GM23338 (cell line): ENCODE measurements at regions not wholly inside any gene's neighbourhood (a gene's known extent, or its start where the extent isn't known, plus 50 kb on each side); places are given as distances from the start of the nearest gene placed in this dataset.

Experiments used
- ATAC-seq: fragments of 200-7000 bp; cut with Tn5 transposase; 3 replicates; pipeline ENCODE4 v1.9.1; 2020
- DNase-seq: peaks from one replicate; pipeline ENCODE4 v3.0.0-alpha.2; 2015; ENCODE audit warnings: low spot score
- H2AFZ ChIP-seq: fragments of 200-600 bp; sonication (generic); 2 replicates; pipeline ENCODE4 v1.8.0; 2016; ENCODE audit warnings: antibody characterized with exemption, mild to moderate bottlenecking, moderate library complexity
- H3F3A ChIP-seq: fragments of 200-600 bp; sonication (generic); replicated peaks from 2 replicates; pipeline ENCODE4 v1.8.0; 2017; ENCODE audit warnings: antibody characterized with exemption, mixed run types, low read depth
- H3K27ac ChIP-seq: fragments of 200-600 bp; sonication (generic); 2 replicates; pipeline ENCODE4 v1.6.1; 2016; ENCODE audit warnings: low read depth
- H3K27me3 ChIP-seq: fragments of 200-600 bp; sonication (generic); 2 replicates; pipeline ENCODE4 v1.8.0; 2016; ENCODE audit warnings: mild to moderate bottlenecking, mixed run types, moderate library complexity; ENCODE audit not compliant: insufficient read depth
- H3K36me3 ChIP-seq: fragments of 200-600 bp; sonication (generic); 2 replicates; pipeline ENCODE4 v1.8.0; 2016; ENCODE audit warnings: mild to moderate bottlenecking; ENCODE audit not compliant: insufficient read depth
- H3K4me1 ChIP-seq: fragments of 200-600 bp; sonication (generic); 2 replicates; pipeline ENCODE4 v1.8.0; 2016; ENCODE audit warnings: mild to moderate bottlenecking, moderate library complexity; ENCODE audit not compliant: insufficient read depth
- H3K4me2 ChIP-seq: fragments of 200-600 bp; sonication (generic); 2 replicates; pipeline ENCODE4 v1.7.1; 2017; ENCODE audit warnings: mixed run types
- H3K4me3 ChIP-seq: fragments of 200-600 bp; sonication (generic); 2 replicates; pipeline ENCODE4 v1.6.1; 2016; ENCODE audit warnings: mixed run types
- H3K79me2 ChIP-seq: fragments of 200-600 bp; sonication (generic); replicated peaks from 2 replicates; pipeline ENCODE4 v1.8.0; 2017; ENCODE audit warnings: mild to moderate bottlenecking; ENCODE audit not compliant: insufficient read depth
- H3K9me2 ChIP-seq: fragments of 200-600 bp; sonication (generic); 2 replicates; pipeline ENCODE4 v1.8.0; 2017; ENCODE audit not compliant: insufficient read depth
- H4K20me1 ChIP-seq: fragments of 200-600 bp; sonication (generic); replicated peaks from 2 replicates; pipeline ENCODE4 v1.8.0; 2017; ENCODE audit warnings: mild to moderate bottlenecking; ENCODE audit not compliant: insufficient read depth
- H3K27ac Mint-ChIP-seq: 2 replicates; pipeline ENCODE4 v1.8.0; 2020; ENCODE audit warnings: inconsistent platforms, mild to moderate bottlenecking, moderate library complexity, mixed read lengths
- H3K27me3 Mint-ChIP-seq: 3 replicates; pipeline ENCODE4 v1.8.0; 2022; ENCODE audit warnings: low read depth, mild to moderate bottlenecking, moderate library complexity, mixed read lengths, inconsistent platforms; ENCODE audit not compliant: insufficient read depth, poor library complexity
- H3K36me3 Mint-ChIP-seq: 3 replicates; pipeline ENCODE4 v1.8.0; 2021; ENCODE audit warnings: low read depth, mild to moderate bottlenecking, inconsistent platforms, moderate library complexity, mixed read lengths
- H3K4me1 Mint-ChIP-seq: 3 replicates; pipeline ENCODE4 v1.8.0; 2020; ENCODE audit warnings: mild to moderate bottlenecking, inconsistent platforms, mixed read lengths
- H3K4me3 Mint-ChIP-seq: 3 replicates; pipeline ENCODE4 v1.8.0; 2021; ENCODE audit warnings: moderate library complexity, mild to moderate bottlenecking, inconsistent platforms, mixed read lengths
- H3K9me3 Mint-ChIP-seq: 3 replicates; pipeline ENCODE4 v1.8.0; 2020; ENCODE audit warnings: moderate library complexity, mild to moderate bottlenecking, inconsistent platforms, mixed read lengths
- CREB1 ChIP-seq: fragments of 250-450 bp; sonication (Bioruptor Pico); IDR thresholded peaks from 2 replicates; pipeline ENCODE4 v1.5.0; 2020; ENCODE audit warnings: low read depth, mild to moderate bottlenecking, moderate library complexity
- EZH2 ChIP-seq: fragments of 200-600 bp; sonication (generic); IDR thresholded peaks from one replicate; pipeline ENCODE4 v1.8.0; 2017; ENCODE audit warnings: antibody characterized with exemption, mild to moderate bottlenecking, low read depth; ENCODE audit not compliant: unreplicated experiment
- EZH2phosphoT487 ChIP-seq: fragments of 200-600 bp; sonication (generic); IDR thresholded peaks from one replicate; pipeline ENCODE4 v1.8.1; 2018; ENCODE audit warnings: antibody characterized with exemption; ENCODE audit not compliant: unreplicated experiment
- JUNB ChIP-seq: IDR thresholded peaks from one replicate; pipeline ENCODE4 v1.6.1; 2016; ENCODE audit warnings: antibody characterized with exemption; ENCODE audit not compliant: unreplicated experiment
- NANOG ChIP-seq: IDR thresholded peaks from 2 replicates; pipeline ENCODE4 v1.6.1; 2016; ENCODE audit warnings: antibody characterized with exemption, borderline replicate concordance
- POLR2AphosphoS5 ChIP-seq: IDR thresholded peaks from 2 replicates; pipeline ENCODE4 v1.6.1; 2016; ENCODE audit warnings: antibody characterized with exemption, low read depth
- STAT1 ChIP-seq: IDR thresholded peaks from one replicate; pipeline ENCODE4 v1.6.1; 2016; ENCODE audit warnings: antibody characterized with exemption; ENCODE audit not compliant: unreplicated experiment
- ZNF114 ChIP-seq: fragments of 250-450 bp; sonication (Bioruptor Pico); IDR thresholded peaks from 2 replicates; pipeline ENCODE4 v1.5.0; 2020; ENCODE audit warnings: mild to moderate bottlenecking, moderate library complexity
- ZNF331 ChIP-seq: fragments of 250-450 bp; sonication (Bioruptor Pico); IDR thresholded peaks from 2 replicates; pipeline ENCODE4 v1.5.0; 2020; ENCODE audit warnings: low read depth, mild to moderate bottlenecking, moderate library complexity
- TF ChIP-seq, protein P1 (sequence below): fragments of 250-450 bp; sonication (Bioruptor Pico); IDR thresholded peaks from 2 replicates; pipeline ENCODE4 v1.5.0; 2020; ENCODE audit warnings: mild to moderate bottlenecking, moderate library complexity
- TF ChIP-seq, protein P2 (sequence below): IDR thresholded peaks from one replicate; pipeline ENCODE4 v1.6.1; 2018; ENCODE audit warnings: antibody characterized with exemption; ENCODE audit not compliant: unreplicated experiment
- TF ChIP-seq, protein P3 (sequence below): IDR thresholded peaks from 2 replicates; pipeline ENCODE4 v1.6.1; 2016; ENCODE audit warnings: antibody characterized with exemption
- TF ChIP-seq, protein P4 (sequence below), 2 experiments: fragments of 200-600 bp in 1 of 2; sonication (generic) in 1 of 2; conservative IDR thresholded peaks; 2 replicates each; pipeline versions ENCODE4 v1.5.1 to v1.6.1; 2016 to 2017; ENCODE audit warnings: antibody characterized with exemption in 2 of 2, low read depth in 2 of 2, mild to moderate bottlenecking in 2 of 2, moderate library complexity in 1 of 2

DNA sequence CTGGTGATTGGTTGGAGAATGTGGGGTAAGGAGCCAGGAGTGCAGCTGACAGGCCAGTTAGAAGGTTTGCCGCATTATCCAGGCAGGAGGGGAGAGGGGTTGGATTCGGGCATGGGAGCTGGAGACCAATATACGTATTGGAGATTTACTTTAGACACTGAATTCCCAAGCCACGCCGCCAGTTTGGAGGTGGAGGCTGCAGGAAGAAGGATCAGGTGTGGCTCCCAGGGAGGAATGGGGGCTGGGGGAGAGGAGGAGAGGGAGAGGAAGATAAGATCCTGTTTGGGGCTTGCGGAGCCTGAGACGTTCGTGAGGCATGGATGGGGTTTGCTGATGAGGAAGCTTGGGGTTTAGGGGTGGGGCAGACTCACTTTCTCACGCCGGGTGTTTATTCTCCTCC lies 155.1 kb upstream of the IGSF21 start:
- ATAC-seq (no peak), DNase-seq (no peak)
- no peak overlapping the region for H3K4me3 Mint-ChIP-seq
- no peaks in the 10 kb centered on the region for H3K4me1 ChIP-seq
- H3F3A ChIP-seq: no peaks in the 10 kb centered on the region
- no peaks in the 10 kb centered on the region for H3K9me3 Mint-ChIP-seq
- no peak overlapping the region for H2AFZ ChIP-seq
- H3K36me3 Mint-ChIP-seq: no peaks in the 10 kb centered on the region
- no peaks in the 10 kb centered on the region for H3K27me3 ChIP-seq
- no peak overlapping the region for H3K27ac ChIP-seq
- H3K36me3 ChIP-seq: no peaks in the 10 kb centered on the region
- peaks cover 3% of the 10 kb centered on the region for H3K4me1 Mint-ChIP-seq
- no peak overlapping the region for H3K4me3 ChIP-seq
- no peaks in the 10 kb centered on the region for H3K79me2 ChIP-seq
- peaks cover 13% of the 10 kb centered on the region for H3K27me3 Mint-ChIP-seq
- TF ChIP-seq ZNF114: no peak
- TF ChIP-seq, protein P1, sequence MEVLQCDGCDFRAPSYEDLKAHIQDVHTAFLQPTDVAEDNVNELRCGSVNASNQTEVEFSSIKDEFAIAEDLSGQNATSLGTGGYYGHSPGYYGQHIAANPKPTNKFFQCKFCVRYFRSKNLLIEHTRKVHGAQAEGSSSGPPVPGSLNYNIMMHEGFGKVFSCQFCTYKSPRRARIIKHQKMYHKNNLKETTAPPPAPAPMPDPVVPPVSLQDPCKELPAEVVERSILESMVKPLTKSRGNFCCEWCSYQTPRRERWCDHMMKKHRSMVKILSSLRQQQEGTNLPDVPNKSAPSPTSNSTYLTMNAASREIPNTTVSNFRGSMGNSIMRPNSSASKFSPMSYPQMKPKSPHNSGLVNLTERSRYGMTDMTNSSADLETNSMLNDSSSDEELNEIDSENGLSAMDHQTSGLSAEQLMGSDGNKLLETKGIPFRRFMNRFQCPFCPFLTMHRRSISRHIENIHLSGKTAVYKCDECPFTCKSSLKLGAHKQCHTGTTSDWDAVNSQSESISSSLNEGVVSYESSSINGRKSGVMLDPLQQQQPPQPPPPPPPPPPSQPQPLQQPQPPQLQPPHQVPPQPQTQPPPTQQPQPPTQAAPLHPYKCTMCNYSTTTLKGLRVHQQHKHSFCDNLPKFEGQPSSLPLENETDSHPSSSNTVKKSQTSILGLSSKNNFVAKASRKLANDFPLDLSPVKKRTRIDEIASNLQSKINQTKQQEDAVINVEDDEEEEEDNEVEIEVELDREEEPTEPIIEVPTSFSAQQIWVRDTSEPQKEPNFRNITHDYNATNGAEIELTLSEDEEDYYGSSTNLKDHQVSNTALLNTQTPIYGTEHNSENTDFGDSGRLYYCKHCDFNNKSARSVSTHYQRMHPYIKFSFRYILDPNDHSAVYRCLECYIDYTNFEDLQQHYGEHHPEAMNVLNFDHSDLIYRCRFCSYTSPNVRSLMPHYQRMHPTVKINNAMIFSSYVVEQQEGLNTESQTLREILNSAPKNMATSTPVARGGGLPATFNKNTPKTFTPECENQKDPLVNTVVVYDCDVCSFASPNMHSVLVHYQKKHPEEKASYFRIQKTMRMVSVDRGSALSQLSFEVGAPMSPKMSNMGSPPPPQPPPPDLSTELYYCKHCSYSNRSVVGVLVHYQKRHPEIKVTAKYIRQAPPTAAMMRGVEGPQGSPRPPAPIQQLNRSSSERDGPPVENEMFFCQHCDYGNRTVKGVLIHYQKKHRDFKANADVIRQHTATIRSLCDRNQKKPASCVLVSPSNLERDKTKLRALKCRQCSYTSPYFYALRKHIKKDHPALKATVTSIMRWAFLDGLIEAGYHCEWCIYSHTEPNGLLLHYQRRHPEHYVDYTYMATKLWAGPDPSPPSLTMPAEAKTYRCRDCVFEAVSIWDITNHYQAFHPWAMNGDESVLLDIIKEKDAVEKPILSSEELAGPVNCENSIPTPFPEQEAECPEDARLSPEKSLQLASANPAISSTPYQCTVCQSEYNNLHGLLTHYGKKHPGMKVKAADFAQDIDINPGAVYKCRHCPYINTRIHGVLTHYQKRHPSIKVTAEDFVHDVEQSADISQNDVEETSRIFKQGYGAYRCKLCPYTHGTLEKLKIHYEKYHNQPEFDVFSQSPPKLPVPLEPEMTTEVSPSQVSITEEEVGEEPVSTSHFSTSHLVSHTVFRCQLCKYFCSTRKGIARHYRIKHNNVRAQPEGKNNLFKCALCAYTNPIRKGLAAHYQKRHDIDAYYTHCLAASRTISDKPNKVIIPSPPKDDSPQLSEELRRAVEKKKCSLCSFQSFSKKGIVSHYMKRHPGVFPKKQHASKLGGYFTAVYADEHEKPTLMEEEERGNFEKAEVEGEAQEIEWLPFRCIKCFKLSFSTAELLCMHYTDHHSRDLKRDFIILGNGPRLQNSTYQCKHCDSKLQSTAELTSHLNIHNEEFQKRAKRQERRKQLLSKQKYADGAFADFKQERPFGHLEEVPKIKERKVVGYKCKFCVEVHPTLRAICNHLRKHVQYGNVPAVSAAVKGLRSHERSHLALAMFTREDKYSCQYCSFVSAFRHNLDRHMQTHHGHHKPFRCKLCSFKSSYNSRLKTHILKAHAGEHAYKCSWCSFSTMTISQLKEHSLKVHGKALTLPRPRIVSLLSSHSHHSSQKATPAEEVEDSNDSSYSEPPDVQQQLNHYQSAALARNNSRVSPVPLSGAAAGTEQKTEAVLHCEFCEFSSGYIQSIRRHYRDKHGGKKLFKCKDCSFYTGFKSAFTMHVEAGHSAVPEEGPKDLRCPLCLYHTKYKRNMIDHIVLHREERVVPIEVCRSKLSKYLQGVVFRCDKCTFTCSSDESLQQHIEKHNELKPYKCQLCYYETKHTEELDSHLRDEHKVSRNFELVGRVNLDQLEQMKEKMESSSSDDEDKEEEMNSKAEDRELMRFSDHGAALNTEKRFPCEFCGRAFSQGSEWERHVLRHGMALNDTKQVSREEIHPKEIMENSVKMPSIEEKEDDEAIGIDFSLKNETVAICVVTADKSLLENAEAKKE (CRISPR knock-in tag): no peak
- TF ChIP-seq, protein P2, sequence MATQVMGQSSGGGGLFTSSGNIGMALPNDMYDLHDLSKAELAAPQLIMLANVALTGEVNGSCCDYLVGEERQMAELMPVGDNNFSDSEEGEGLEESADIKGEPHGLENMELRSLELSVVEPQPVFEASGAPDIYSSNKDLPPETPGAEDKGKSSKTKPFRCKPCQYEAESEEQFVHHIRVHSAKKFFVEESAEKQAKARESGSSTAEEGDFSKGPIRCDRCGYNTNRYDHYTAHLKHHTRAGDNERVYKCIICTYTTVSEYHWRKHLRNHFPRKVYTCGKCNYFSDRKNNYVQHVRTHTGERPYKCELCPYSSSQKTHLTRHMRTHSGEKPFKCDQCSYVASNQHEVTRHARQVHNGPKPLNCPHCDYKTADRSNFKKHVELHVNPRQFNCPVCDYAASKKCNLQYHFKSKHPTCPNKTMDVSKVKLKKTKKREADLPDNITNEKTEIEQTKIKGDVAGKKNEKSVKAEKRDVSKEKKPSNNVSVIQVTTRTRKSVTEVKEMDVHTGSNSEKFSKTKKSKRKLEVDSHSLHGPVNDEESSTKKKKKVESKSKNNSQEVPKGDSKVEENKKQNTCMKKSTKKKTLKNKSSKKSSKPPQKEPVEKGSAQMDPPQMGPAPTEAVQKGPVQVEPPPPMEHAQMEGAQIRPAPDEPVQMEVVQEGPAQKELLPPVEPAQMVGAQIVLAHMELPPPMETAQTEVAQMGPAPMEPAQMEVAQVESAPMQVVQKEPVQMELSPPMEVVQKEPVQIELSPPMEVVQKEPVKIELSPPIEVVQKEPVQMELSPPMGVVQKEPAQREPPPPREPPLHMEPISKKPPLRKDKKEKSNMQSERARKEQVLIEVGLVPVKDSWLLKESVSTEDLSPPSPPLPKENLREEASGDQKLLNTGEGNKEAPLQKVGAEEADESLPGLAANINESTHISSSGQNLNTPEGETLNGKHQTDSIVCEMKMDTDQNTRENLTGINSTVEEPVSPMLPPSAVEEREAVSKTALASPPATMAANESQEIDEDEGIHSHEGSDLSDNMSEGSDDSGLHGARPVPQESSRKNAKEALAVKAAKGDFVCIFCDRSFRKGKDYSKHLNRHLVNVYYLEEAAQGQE: no peak
- no peak for TF ChIP-seq POLR2AphosphoS5
- TF ChIP-seq CREB1 (CRISPR knock-in tag): no peak
- no peak for TF ChIP-seq EZH2phosphoT487
- TF ChIP-seq EZH2: no peak
- TF ChIP-seq, protein P3, sequence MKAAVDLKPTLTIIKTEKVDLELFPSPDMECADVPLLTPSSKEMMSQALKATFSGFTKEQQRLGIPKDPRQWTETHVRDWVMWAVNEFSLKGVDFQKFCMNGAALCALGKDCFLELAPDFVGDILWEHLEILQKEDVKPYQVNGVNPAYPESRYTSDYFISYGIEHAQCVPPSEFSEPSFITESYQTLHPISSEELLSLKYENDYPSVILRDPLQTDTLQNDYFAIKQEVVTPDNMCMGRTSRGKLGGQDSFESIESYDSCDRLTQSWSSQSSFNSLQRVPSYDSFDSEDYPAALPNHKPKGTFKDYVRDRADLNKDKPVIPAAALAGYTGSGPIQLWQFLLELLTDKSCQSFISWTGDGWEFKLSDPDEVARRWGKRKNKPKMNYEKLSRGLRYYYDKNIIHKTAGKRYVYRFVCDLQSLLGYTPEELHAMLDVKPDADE: no peak
- TF ChIP-seq JUNB: no peak
- no peak for TF ChIP-seq ZNF331
- TF ChIP-seq STAT1: no peak
- no peak for TF ChIP-seq NANOG
- TF ChIP-seq, protein P4, sequence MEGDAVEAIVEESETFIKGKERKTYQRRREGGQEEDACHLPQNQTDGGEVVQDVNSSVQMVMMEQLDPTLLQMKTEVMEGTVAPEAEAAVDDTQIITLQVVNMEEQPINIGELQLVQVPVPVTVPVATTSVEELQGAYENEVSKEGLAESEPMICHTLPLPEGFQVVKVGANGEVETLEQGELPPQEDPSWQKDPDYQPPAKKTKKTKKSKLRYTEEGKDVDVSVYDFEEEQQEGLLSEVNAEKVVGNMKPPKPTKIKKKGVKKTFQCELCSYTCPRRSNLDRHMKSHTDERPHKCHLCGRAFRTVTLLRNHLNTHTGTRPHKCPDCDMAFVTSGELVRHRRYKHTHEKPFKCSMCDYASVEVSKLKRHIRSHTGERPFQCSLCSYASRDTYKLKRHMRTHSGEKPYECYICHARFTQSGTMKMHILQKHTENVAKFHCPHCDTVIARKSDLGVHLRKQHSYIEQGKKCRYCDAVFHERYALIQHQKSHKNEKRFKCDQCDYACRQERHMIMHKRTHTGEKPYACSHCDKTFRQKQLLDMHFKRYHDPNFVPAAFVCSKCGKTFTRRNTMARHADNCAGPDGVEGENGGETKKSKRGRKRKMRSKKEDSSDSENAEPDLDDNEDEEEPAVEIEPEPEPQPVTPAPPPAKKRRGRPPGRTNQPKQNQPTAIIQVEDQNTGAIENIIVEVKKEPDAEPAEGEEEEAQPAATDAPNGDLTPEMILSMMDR (conservative IDR thresholded peaks at IDR 0.05; ENCODE audit: low read depth in 2 of 2): no peak
- no peak overlapping the region for H3K4me2 ChIP-seq
- no peaks in the 10 kb centered on the region for H3K9me2 ChIP-seq
- H3K27ac Mint-ChIP-seq: no peak overlapping the region
- no peaks in the 10 kb centered on the region for H4K20me1 ChIP-seq
